WTC11 (cell line): ENCODE measurements at regions not wholly inside any gene's neighbourhood (a gene's known extent, or its start where the extent isn't known, plus 50 kb on each side); places are given as distances from the start of the nearest gene placed in this dataset.

ENCODE experiments used
- ATAC-seq: fragments of 200-7000 bp; cut with Tn5 transposase; 2 replicates; pipeline ENCODE4 v1.10.0; 2021; ENCODE audit warnings: mild to moderate bottlenecking, moderate library complexity
- CTCF ChIA-PET: fragments of 300-600 bp; sonication (Branson Sonifier 250); formaldehyde crosslinking; loops from one replicate; lab custom pipeline; 2021; ENCODE audit warnings: antibody characterized with exemption; lab: Charles Lee
- POLR2A ChIA-PET: fragments of 350-600 bp; sonication (Branson Sonifier 250); formaldehyde crosslinking; loops from one replicate; lab custom pipeline; 2021; ENCODE audit warnings: antibody characterized with exemption; lab: Charles Lee
- DNase-seq: peaks from one replicate; pipeline ENCODE4 v3.0.0; 2021; ENCODE audit warnings: low spot score
- H3K27ac Mint-ChIP-seq: 2 replicates; pipeline ENCODE4 v1.8.0; 2021; ENCODE audit warnings: mixed read lengths
- H3K27me3 Mint-ChIP-seq: 2 replicates; pipeline ENCODE4 v1.8.0; 2021; ENCODE audit warnings: low read depth, mild to moderate bottlenecking, moderate library complexity, mixed read lengths
- H3K36me3 Mint-ChIP-seq: 2 replicates; pipeline ENCODE4 v1.8.0; 2021; ENCODE audit warnings: mixed read lengths
- H3K4me1 Mint-ChIP-seq: 2 replicates; pipeline ENCODE4 v1.8.0; 2022; ENCODE audit warnings: mixed read lengths
- H3K4me3 Mint-ChIP-seq: 2 replicates; pipeline ENCODE4 v1.8.0; 2021; ENCODE audit warnings: mild to moderate bottlenecking, moderate library complexity, mixed read lengths
- H3K9me3 Mint-ChIP-seq: 2 replicates; pipeline ENCODE4 v1.8.0; 2021; ENCODE audit warnings: mixed read lengths
- CREB1 ChIP-seq: sonication (generic); formaldehyde crosslinking; IDR thresholded peaks from 2 replicates; pipeline ENCODE4 v1.8.0; 2023; ENCODE audit warnings: mild to moderate bottlenecking, missing genetic modification reagents
- ESRRA ChIP-seq: sonication (generic); formaldehyde crosslinking; IDR thresholded peaks from 2 replicates; pipeline ENCODE4 v1.8.1; 2022; ENCODE audit warnings: mild to moderate bottlenecking, missing genetic modification reagents, borderline replicate concordance
- FOXP1 ChIP-seq: sonication (generic); formaldehyde crosslinking; IDR thresholded peaks from 2 replicates; pipeline ENCODE4 v1.8.0; 2022; ENCODE audit warnings: missing genetic modification reagents, mild to moderate bottlenecking, moderate library complexity, borderline replicate concordance
- JUN ChIP-seq: sonication (generic); formaldehyde crosslinking; IDR thresholded peaks from 2 replicates; pipeline ENCODE4 v1.8.0; 2023; ENCODE audit warnings: mild to moderate bottlenecking, missing genetic modification reagents
- NFE2L1 ChIP-seq: sonication (generic); formaldehyde crosslinking; IDR thresholded peaks from 2 replicates; pipeline ENCODE4 v1.8.1; 2023; ENCODE audit warnings: missing genetic modification reagents
- NFYB ChIP-seq: sonication (generic); formaldehyde crosslinking; conservative IDR thresholded peaks from 2 replicates; pipeline ENCODE4 v1.8.0; 2022; ENCODE audit warnings: low read depth, missing genetic modification reagents
- NR2C2 ChIP-seq: sonication (generic); formaldehyde crosslinking; IDR thresholded peaks from 2 replicates; pipeline ENCODE4 v1.8.0; 2022; ENCODE audit warnings: mild to moderate bottlenecking, missing genetic modification reagents
- OVOL2 ChIP-seq: fragments of 250-450 bp; sonication (Bioruptor Pico); IDR thresholded peaks from 2 replicates; pipeline ENCODE4 v1.9.0; 2021; ENCODE audit warnings: mild to moderate bottlenecking, borderline replicate concordance
- PREB ChIP-seq: sonication (generic); formaldehyde crosslinking; IDR thresholded peaks from 2 replicates; pipeline ENCODE4 v1.8.1; 2022; ENCODE audit warnings: mild to moderate bottlenecking, missing genetic modification reagents, moderate library complexity, borderline replicate concordance
- SOX15 ChIP-seq: fragments of 250-450 bp; sonication (Bioruptor Pico); IDR thresholded peaks from 2 replicates; pipeline ENCODE4 v1.9.0; 2021; ENCODE audit warnings: mild to moderate bottlenecking
- TCF7 ChIP-seq: sonication (generic); formaldehyde crosslinking; IDR thresholded peaks from 2 replicates; pipeline ENCODE4 v1.8.0; 2022; ENCODE audit warnings: mild to moderate bottlenecking, low read depth, missing genetic modification reagents, moderate library complexity
- TEAD1 ChIP-seq: sonication (generic); formaldehyde crosslinking; IDR thresholded peaks from 2 replicates; pipeline ENCODE4 v1.8.0; 2022; ENCODE audit warnings: mild to moderate bottlenecking, missing genetic modification reagents
- ZNF138 ChIP-seq: sonication (generic); formaldehyde crosslinking; conservative IDR thresholded peaks from 2 replicates; pipeline ENCODE4 v1.8.1; 2022; ENCODE audit warnings: mild to moderate bottlenecking, moderate library complexity, missing genetic modification reagents
- ZNF317 ChIP-seq: sonication (generic); formaldehyde crosslinking; IDR thresholded peaks from 2 replicates; pipeline ENCODE4 v1.8.1; 2023; ENCODE audit warnings: low read depth, mild to moderate bottlenecking, moderate library complexity, missing genetic modification reagents, borderline replicate concordance
- ZSCAN18 ChIP-seq: fragments of 250-450 bp; sonication (Bioruptor Pico); IDR thresholded peaks from 2 replicates; pipeline ENCODE4 v2.1.2; 2022; ENCODE audit warnings: mild to moderate bottlenecking, moderate library complexity
- TF ChIP-seq, protein P1 (sequence below): sonication (generic); formaldehyde crosslinking; IDR thresholded peaks from 2 replicates; pipeline ENCODE4 v1.8.1; 2023; ENCODE audit warnings: mild to moderate bottlenecking, moderate library complexity, missing genetic modification reagents
- TF ChIP-seq, protein P2 (sequence below): sonication (generic); formaldehyde crosslinking; IDR thresholded peaks from 2 replicates; pipeline ENCODE4 v1.8.1; 2022; ENCODE audit warnings: low read depth, mild to moderate bottlenecking, moderate library complexity, missing genetic modification reagents, borderline replicate concordance
- TF ChIP-seq, protein P3 (sequence below): sonication (generic); formaldehyde crosslinking; IDR thresholded peaks from 2 replicates; pipeline ENCODE4 v1.8.0; 2023; ENCODE audit warnings: missing genetic modification reagents, mild to moderate bottlenecking, borderline replicate concordance
- TF ChIP-seq, protein P4 (sequence below): sonication (generic); formaldehyde crosslinking; IDR thresholded peaks from 2 replicates; pipeline ENCODE4 v1.8.1; 2022; ENCODE audit warnings: missing genetic modification reagents, borderline replicate concordance
- TF ChIP-seq, protein P5 (sequence below): sonication (generic); formaldehyde crosslinking; IDR thresholded peaks from 2 replicates; pipeline ENCODE4 v1.8.1; 2022; ENCODE audit warnings: low read depth, missing genetic modification reagents, borderline replicate concordance

DNA sequence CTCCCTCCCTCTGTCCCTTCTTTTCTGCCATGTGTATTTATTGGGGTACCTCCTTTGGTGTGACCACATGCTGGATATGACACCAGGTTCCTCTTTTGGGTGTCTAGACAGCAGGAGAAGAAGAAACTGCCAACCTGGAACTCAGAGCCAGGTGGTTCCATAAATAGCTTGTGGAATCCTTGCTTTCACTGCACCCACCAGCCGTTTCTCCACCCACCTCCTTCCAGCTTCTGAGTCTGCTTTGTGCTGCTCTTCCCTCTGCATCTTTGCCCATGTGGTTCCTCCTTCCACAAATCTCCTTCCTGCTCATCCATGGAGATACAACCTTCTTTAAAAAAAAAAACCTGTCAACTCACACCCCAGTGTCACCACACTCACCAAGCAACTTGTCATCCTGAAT lies 80.2 kb upstream of the SKOR2 start:
- ATAC-seq: no peak
- H3K4me3 Mint-ChIP-seq: no peak overlapping the region
- ChIA-PET POLR2A (no interaction called here), CTCF (no interaction called here)
- no peaks in the 10 kb centered on the region for H3K9me3 Mint-ChIP-seq
- peaks cover 10% of the 10 kb centered on the region for H3K4me1 Mint-ChIP-seq
- no peak for DNase-seq
- H3K27me3 Mint-ChIP-seq: no peaks in the 10 kb centered on the region
- H3K36me3 Mint-ChIP-seq: no peaks in the 10 kb centered on the region
- H3K27ac Mint-ChIP-seq: no peak overlapping the region
- TF ChIP-seq ESRRA (CRISPR knock-in tag): no peak
- TF ChIP-seq, protein P1, sequence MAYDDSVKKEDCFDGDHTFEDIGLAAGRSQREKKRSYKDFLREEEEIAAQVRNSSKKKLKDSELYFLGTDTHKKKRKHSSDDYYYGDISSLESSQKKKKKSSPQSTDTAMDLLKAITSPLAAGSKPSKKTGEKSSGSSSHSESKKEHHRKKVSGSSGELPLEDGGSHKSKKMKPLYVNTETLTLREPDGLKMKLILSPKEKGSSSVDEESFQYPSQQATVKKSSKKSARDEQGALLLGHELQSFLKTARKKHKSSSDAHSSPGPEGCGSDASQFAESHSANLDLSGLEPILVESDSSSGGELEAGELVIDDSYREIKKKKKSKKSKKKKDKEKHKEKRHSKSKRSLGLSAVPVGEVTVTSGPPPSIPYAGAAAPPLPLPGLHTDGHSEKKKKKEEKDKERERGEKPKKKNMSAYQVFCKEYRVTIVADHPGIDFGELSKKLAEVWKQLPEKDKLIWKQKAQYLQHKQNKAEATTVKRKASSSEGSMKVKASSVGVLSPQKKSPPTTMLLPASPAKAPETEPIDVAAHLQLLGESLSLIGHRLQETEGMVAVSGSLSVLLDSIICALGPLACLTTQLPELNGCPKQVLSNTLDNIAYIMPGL: no peak
- TF ChIP-seq, protein P2, sequence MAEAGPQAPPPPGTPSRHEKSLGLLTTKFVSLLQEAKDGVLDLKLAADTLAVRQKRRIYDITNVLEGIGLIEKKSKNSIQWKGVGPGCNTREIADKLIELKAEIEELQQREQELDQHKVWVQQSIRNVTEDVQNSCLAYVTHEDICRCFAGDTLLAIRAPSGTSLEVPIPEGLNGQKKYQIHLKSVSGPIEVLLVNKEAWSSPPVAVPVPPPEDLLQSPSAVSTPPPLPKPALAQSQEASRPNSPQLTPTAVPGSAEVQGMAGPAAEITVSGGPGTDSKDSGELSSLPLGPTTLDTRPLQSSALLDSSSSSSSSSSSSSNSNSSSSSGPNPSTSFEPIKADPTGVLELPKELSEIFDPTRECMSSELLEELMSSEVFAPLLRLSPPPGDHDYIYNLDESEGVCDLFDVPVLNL (CRISPR knock-in tag): no peak
- no peak for TF ChIP-seq NFE2L1 (CRISPR knock-in tag)
- no peak for TF ChIP-seq ZSCAN18 (CRISPR knock-in tag)
- TF ChIP-seq, protein P3, sequence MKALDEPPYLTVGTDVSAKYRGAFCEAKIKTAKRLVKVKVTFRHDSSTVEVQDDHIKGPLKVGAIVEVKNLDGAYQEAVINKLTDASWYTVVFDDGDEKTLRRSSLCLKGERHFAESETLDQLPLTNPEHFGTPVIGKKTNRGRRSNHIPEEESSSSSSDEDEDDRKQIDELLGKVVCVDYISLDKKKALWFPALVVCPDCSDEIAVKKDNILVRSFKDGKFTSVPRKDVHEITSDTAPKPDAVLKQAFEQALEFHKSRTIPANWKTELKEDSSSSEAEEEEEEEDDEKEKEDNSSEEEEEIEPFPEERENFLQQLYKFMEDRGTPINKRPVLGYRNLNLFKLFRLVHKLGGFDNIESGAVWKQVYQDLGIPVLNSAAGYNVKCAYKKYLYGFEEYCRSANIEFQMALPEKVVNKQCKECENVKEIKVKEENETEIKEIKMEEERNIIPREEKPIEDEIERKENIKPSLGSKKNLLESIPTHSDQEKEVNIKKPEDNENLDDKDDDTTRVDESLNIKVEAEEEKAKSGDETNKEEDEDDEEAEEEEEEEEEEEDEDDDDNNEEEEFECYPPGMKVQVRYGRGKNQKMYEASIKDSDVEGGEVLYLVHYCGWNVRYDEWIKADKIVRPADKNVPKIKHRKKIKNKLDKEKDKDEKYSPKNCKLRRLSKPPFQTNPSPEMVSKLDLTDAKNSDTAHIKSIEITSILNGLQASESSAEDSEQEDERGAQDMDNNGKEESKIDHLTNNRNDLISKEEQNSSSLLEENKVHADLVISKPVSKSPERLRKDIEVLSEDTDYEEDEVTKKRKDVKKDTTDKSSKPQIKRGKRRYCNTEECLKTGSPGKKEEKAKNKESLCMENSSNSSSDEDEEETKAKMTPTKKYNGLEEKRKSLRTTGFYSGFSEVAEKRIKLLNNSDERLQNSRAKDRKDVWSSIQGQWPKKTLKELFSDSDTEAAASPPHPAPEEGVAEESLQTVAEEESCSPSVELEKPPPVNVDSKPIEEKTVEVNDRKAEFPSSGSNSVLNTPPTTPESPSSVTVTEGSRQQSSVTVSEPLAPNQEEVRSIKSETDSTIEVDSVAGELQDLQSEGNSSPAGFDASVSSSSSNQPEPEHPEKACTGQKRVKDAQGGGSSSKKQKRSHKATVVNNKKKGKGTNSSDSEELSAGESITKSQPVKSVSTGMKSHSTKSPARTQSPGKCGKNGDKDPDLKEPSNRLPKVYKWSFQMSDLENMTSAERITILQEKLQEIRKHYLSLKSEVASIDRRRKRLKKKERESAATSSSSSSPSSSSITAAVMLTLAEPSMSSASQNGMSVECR (CRISPR knock-in tag): no peak
- no peak for TF ChIP-seq CREB1
- no peak for TF ChIP-seq NR2C2 (CRISPR knock-in tag)
- TF ChIP-seq JUN: no peak

DNA sequence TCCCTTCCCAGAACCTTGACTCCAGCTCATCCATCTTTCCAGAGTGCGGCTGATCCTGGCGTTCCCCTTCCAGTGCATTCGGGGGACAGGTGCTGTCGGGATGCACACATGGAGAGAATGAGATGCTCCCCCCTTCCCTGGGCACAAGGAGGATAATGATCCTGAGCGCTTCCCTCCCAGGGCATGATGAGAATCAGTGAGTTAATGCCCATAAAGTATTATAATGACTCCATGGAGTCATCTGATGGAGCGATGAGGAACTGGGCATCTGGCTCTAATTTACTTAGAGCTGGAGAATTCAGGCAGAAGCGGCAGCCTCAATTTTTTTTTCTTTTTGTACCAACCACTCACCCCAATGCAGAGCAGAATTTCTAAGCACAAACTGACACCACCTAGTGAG lies 79.6 kb upstream of the SKOR2 start:
- CTCF ChIA-PET: no interaction called here
- Mint-ChIP-seq H3K27me3 (no peaks in the 10 kb centered on the region), H3K4me3 (no peak overlapping the region), H3K4me1 (peaks cover 10% of the 10 kb centered on the region), H3K27ac (no peak overlapping the region), H3K36me3 (no peaks in the 10 kb centered on the region), H3K9me3 (no peaks in the 10 kb centered on the region)
- POLR2A ChIA-PET: no interaction called here
- DNase-seq (no peak), ATAC-seq (no peak)
- TF ChIP-seq ZNF317 (CRISPR knock-in tag): no peak
- no peak for TF ChIP-seq PREB (CRISPR knock-in tag)
- TF ChIP-seq, protein P4, sequence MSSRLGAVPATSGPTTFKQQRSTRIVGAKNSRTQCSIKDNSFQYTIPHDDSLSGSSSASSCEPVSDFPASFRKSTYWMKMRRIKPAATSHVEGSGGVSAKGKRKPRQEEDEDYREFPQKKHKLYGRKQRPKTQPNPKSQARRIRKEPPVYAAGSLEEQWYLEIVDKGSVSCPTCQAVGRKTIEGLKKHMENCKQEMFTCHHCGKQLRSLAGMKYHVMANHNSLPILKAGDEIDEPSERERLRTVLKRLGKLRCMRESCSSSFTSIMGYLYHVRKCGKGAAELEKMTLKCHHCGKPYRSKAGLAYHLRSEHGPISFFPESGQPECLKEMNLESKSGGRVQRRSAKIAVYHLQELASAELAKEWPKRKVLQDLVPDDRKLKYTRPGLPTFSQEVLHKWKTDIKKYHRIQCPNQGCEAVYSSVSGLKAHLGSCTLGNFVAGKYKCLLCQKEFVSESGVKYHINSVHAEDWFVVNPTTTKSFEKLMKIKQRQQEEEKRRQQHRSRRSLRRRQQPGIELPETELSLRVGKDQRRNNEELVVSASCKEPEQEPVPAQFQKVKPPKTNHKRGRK: no peak
- TF ChIP-seq SOX15 (CRISPR knock-in tag): no peak
- TF ChIP-seq, protein P5, sequence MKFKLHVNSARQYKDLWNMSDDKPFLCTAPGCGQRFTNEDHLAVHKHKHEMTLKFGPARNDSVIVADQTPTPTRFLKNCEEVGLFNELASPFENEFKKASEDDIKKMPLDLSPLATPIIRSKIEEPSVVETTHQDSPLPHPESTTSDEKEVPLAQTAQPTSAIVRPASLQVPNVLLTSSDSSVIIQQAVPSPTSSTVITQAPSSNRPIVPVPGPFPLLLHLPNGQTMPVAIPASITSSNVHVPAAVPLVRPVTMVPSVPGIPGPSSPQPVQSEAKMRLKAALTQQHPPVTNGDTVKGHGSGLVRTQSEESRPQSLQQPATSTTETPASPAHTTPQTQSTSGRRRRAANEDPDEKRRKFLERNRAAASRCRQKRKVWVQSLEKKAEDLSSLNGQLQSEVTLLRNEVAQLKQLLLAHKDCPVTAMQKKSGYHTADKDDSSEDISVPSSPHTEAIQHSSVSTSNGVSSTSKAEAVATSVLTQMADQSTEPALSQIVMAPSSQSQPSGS: no peak
- TF ChIP-seq TEAD1 (CRISPR knock-in tag): no peak
- no peak for TF ChIP-seq NFYB (CRISPR knock-in tag)
- no peak for TF ChIP-seq OVOL2 (CRISPR knock-in tag)
- no peak for TF ChIP-seq TCF7 (CRISPR knock-in tag)
- no peak for TF ChIP-seq FOXP1 (CRISPR knock-in tag)
- no peak for TF ChIP-seq CREB1
- no peak for TF ChIP-seq ESRRA (CRISPR knock-in tag)
- no peak for TF ChIP-seq ZNF138 (CRISPR knock-in tag)
